GM12878 (cell line): ENCODE measurements at regions not wholly inside any gene's neighbourhood (a gene's known extent, or its start where the extent isn't known, plus 50 kb on each side); places are given as distances from the start of the nearest gene placed in this dataset.

Experiments
- ATAC-seq: fragments of 200-7000 bp; cut with Tn5 transposase; 3 replicates; pipeline ENCODE4 v1.9.1; 2020; ENCODE audit warnings: mild to moderate bottlenecking, moderate library complexity
- BruUV-seq: library from RNA; stranded (reverse); fragments of 400-500 nt; replicated peaks from 2 replicates; lab custom pipeline; 2021; lab: Mats Ljungman, UMichigan
- CTCF ChIA-PET: fragments of 300-600 bp; sonication (Branson Sonifier 250); formaldehyde crosslinking; extraction: SDS; loops from one replicate; lab custom pipeline; 2021; ENCODE audit warnings: inconsistent platforms; lab: Yijun Ruan, JAX
- POLR2A ChIA-PET: fragments of 350-600 bp; formaldehyde crosslinking; extraction: SDS; loops from one replicate; lab custom pipeline; 2021; ENCODE audit warnings: inconsistent platforms; lab: Charles Lee
- RAD21 ChIA-PET: fragments of 300-600 bp; sonication (Branson Sonifier 250); formaldehyde crosslinking; loops from one replicate; lab custom pipeline; 2023; ENCODE audit warnings: antibody characterized with exemption; ENCODE audit not compliant: unreplicated experiment; lab: Charles Lee
- SMC1A ChIA-PET: fragments of 300-600 bp; sonication (Branson Sonifier 250); formaldehyde crosslinking; loops from one replicate; lab custom pipeline; 2023; ENCODE audit not compliant: unreplicated experiment, uncharacterized antibody; lab: Charles Lee
- DNase-seq: peaks from one replicate; pipeline ENCODE4 v3.0.0-alpha.2; 2011; ENCODE audit warnings: low read depth, low spot score
- FAIRE-seq: peaks from 3 replicates; lab custom pipeline; 2011; peaks lifted over from hg19 to GRCh38; lab: Jason Lieb, UNC
- H2AFZ ChIP-seq: 2 replicates; pipeline ENCODE4 v1.6.0; 2011; ENCODE audit warnings: low read depth, low read length, control low read depth; ENCODE audit not compliant: control insufficient read depth
- H3K27ac ChIP-seq: 2 replicates; pipeline ENCODE4 v1.5.1; 2011; ENCODE audit warnings: control low read depth; ENCODE audit not compliant: control insufficient read depth, insufficient read depth
- H3K27me3 ChIP-seq, 2 experiments: replicated peaks in 1 of 2; 2 replicates each; pipeline versions ENCODE4 v1.6.0 to v1.6.1; 2011; ENCODE audit warnings: low read length in 1 of 2; ENCODE audit not compliant: control insufficient read depth in 2 of 2, insufficient read depth in 2 of 2
- H3K36me3 ChIP-seq, 2 experiments: 2 replicates each; pipeline ENCODE4 v1.5.1; 2011; ENCODE audit warnings: low read length in 1 of 2; ENCODE audit not compliant: control insufficient read depth in 2 of 2, insufficient read depth in 2 of 2
- H3K4me1 ChIP-seq: 2 replicates; pipeline ENCODE4 v1.6.1; 2011; ENCODE audit warnings: mild to moderate bottlenecking, low read length, moderate library complexity, mixed read lengths; ENCODE audit not compliant: control insufficient read depth, insufficient read depth
- H3K4me2 ChIP-seq: 2 replicates; pipeline ENCODE4 v1.6.0; 2011; ENCODE audit warnings: control low read depth; ENCODE audit not compliant: control insufficient read depth, insufficient read depth
- H3K4me3 ChIP-seq: fragments of 200-600 bp; sonication (generic); 2 replicates; pipeline ENCODE4 v1.5.1; 2016
- H3K79me2 ChIP-seq: 2 replicates; pipeline ENCODE4 v1.6.0; 2011; ENCODE audit warnings: low read length; ENCODE audit not compliant: control insufficient read depth, insufficient read depth
- H3K9ac ChIP-seq: 2 replicates; pipeline ENCODE4 v1.8.0; 2011; ENCODE audit warnings: low read length, control low read depth, mixed read lengths; ENCODE audit not compliant: control insufficient read depth, insufficient read depth
- H3K9me3 ChIP-seq: replicated peaks from 3 replicates; pipeline ENCODE4 v1.5.1; 2011; ENCODE audit warnings: mild to moderate bottlenecking, low read length; ENCODE audit not compliant: control insufficient read depth, insufficient read depth
- H4K20me1 ChIP-seq: 2 replicates; pipeline ENCODE4 v1.6.0; 2011; ENCODE audit not compliant: control insufficient read depth, insufficient read depth
- ASH2L ChIP-seq: fragments of 300-600, 200-600 bp; sonication (generic); IDR thresholded peaks from 2 replicates; pipeline ENCODE4 v1.6.1; 2017; ENCODE audit warnings: low read depth, mild to moderate bottlenecking, borderline replicate concordance
- HDAC6 ChIP-seq: fragments of 200-600 bp; sonication (generic); IDR thresholded peaks from one replicate; pipeline ENCODE4 v1.8.0; 2017; ENCODE audit warnings: antibody characterized with exemption; ENCODE audit not compliant: unreplicated experiment
- HDGF ChIP-seq: fragments of 450-650 bp; IDR thresholded peaks from 2 replicates; pipeline ENCODE4 v1.6.1; 2016; ENCODE audit warnings: antibody characterized with exemption
- IKZF1 ChIP-seq: fragments of 450-650 bp; conservative IDR thresholded peaks from 2 replicates; pipeline ENCODE4 v1.6.1; 2017; ENCODE audit warnings: antibody characterized with exemption, mild to moderate bottlenecking
- MLLT1 ChIP-seq: fragments of 450-650 bp; IDR thresholded peaks from 2 replicates; pipeline ENCODE4 v1.6.1; 2016; ENCODE audit warnings: mild to moderate bottlenecking
- MYB ChIP-seq: fragments of 150-350 bp; IDR thresholded peaks from 2 replicates; pipeline ENCODE4 v1.6.1; 2014; ENCODE audit warnings: mild to moderate bottlenecking, low read depth, low read length, borderline replicate concordance
- NKRF ChIP-seq: fragments of 450-650 bp; conservative IDR thresholded peaks from 2 replicates; pipeline ENCODE4 v1.6.1; 2017; ENCODE audit warnings: mild to moderate bottlenecking, moderate library complexity
- NR2C2 ChIP-seq: IDR thresholded peaks from 2 replicates; pipeline ENCODE4 v1.6.1; 2011; ENCODE audit warnings: borderline replicate concordance, low read depth; ENCODE audit not compliant: control insufficient read depth, insufficient read length
- NR2F1 ChIP-seq: fragments of 450-650 bp; conservative IDR thresholded peaks from 2 replicates; pipeline ENCODE4 v1.6.1; 2017; ENCODE audit warnings: mild to moderate bottlenecking
- RAD21 ChIP-seq: IDR thresholded peaks from 2 replicates; pipeline ENCODE4 v1.6.1; 2011; ENCODE audit warnings: mild to moderate bottlenecking, low read depth, low read length, moderate library complexity; ENCODE audit not compliant: insufficient read depth
- SMAD5 ChIP-seq: IDR thresholded peaks from 2 replicates; pipeline ENCODE4 v1.6.1; 2016; ENCODE audit warnings: antibody characterized with exemption, low read depth
- SREBF2 ChIP-seq: IDR thresholded peaks from 2 replicates; pipeline ENCODE4 v1.6.1; 2012; ENCODE audit warnings: mild to moderate bottlenecking, low read length
- STAT1 ChIP-seq: fragments of 450-650 bp; conservative IDR thresholded peaks from 2 replicates; pipeline ENCODE4 v1.6.1; 2014; ENCODE audit warnings: antibody characterized with exemption, mild to moderate bottlenecking
- YBX1 ChIP-seq: fragments of 450-650 bp; IDR thresholded peaks from 2 replicates; pipeline ENCODE4 v1.6.1; 2016; ENCODE audit warnings: antibody characterized with exemption
- ZBTB4 ChIP-seq: fragments of 450-650 bp; formaldehyde crosslinking; IDR thresholded peaks from 2 replicates; pipeline ENCODE4 v1.4.0; 2022; ENCODE audit warnings: mild to moderate bottlenecking, moderate library complexity
- WGBS: methylation state at CpG from one replicate; pipeline ENCODE4 v1.1.6; 2016; ENCODE audit warnings: low lambda C conversion rate; ENCODE audit not compliant: insufficient replicate concordance, insufficient coverage; ENCODE audit errors: missing lambda C conversion rate; 5-methylcytosine and 5-hydroxymethylcytosine counted together
- in situ Hi-C: fragments of 300-500 bp; cut with MboI; formaldehyde crosslinking; loops from 9 replicates; pipeline ENCODE4 v1.14.3; 2018; ENCODE audit warnings: mixed read lengths
- intact Hi-C: fragments of 100-400 bp; cut with micrococcal nuclease; formaldehyde crosslinking; loops from one replicate; pipeline ENCODE4 v1.14.2; 2022; ENCODE audit not compliant: unreplicated experiment

DNA sequence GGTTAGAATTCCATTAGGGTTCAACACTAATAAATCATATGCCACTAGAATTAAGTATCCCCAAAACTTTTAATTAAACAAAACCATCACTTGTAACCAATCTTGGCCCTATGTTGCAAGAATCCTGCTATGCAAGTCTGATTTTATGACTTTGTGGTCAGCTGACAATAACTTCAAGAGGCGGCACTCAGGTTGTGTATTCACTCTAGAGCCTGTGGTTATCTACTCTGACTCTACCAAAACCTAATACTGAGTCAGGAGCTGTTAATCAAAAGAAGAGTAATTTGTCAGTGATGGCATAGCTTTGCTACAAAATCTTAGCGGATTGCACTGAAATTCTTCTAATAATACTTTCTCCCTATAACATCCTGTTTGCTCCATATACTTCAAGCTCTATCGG is 253.7 kb downstream of the AASDHPPT start:
- ChIA-PET POLR2A (no interaction called here), RAD21 (no interaction called here)
- intact Hi-C loops (no loop called here), in situ Hi-C loops (no loop called here)
- no peaks in the 10 kb centered on the region for H3K4me1 ChIP-seq
- no peak overlapping the region for H3K27ac ChIP-seq
- H3K36me3 ChIP-seq: no peaks in the 10 kb centered on the region
- no TSS peak for BruUV-seq
- no peak overlapping the region for H3K9ac ChIP-seq
- no peaks in the 10 kb centered on the region for H3K27me3 ChIP-seq
- H3K79me2 ChIP-seq: no peaks in the 10 kb centered on the region
- no peak for TF ChIP-seq HDAC6
- no peak for TF ChIP-seq YBX1
- TF ChIP-seq ZBTB4 (CRISPR knock-in tag): no peak
- no peak for TF ChIP-seq ASH2L
- TF ChIP-seq MLLT1: no peak
- TF ChIP-seq STAT1: no peak
- no peak for TF ChIP-seq MYB
- TF ChIP-seq HDGF: no peak
- no peak for TF ChIP-seq RAD21
- no peak for TF ChIP-seq SREBF2
- no peak for TF ChIP-seq NR2C2
- no peak for TF ChIP-seq NR2F1
- TF ChIP-seq SMAD5: no peak
- no peak for TF ChIP-seq IKZF1
- TF ChIP-seq NKRF: no peak
- TF ChIP-seq, all 136 proteins: peak for 0
- ChIA-PET CTCF (interaction anchor here (2.3 kb wide), 1 partner anchor 12 kb away, joined by 12 read pairs; no protein-coding TSS in a partner anchor), SMC1A (interaction anchor here (0.6 kb wide), 1 partner anchor 12 kb away, joined by 3 read pairs; no protein-coding TSS in a partner anchor)
- no peak for FAIRE-seq
- no peak overlapping the region for H3K4me2 ChIP-seq
- no peak overlapping the region for H3K4me3 ChIP-seq
- H2AFZ ChIP-seq: no peak overlapping the region
- DNase-seq: no peak
- H4K20me1 ChIP-seq: no peaks in the 10 kb centered on the region
- H3K9me3 ChIP-seq: no peaks in the 10 kb centered on the region
- ATAC-seq: no peak
- WGBS: 28% methylated on average over 3 of the region's 3 CpGs
